Endothelial cell of umbilical vein (primary cell): ENCODE measurements at regions not wholly inside any gene's neighbourhood (a gene's known extent, or its start where the extent isn't known, plus 50 kb on each side); places are given as distances from the start of the nearest gene placed in this dataset.

Experiments used
- EZH2 ChIP-seq: IDR thresholded peaks from 2 replicates; pipeline ENCODE4 v1.6.1; 2012; ENCODE audit warnings: borderline replicate concordance, low read depth, mild to moderate bottlenecking, moderate library complexity, low read length, inconsistent platforms; ENCODE audit not compliant: severe bottlenecking
- TF ChIP-seq, protein P1 (sequence below), 2 donors: IDR thresholded peaks; 1 replicate in 1 of 2; 2 replicates in 1 of 2; pipeline ENCODE4 v1.5.1; 2011; ENCODE audit warnings: low read length in 2 of 2, mild to moderate bottlenecking in 2 of 2, moderate library complexity in 2 of 2, control low read depth in 1 of 2, inconsistent platforms in 1 of 2, low read depth in 1 of 2; ENCODE audit not compliant: insufficient read depth in 1 of 2; ENCODE audit errors: extremely low read depth in 1 of 2

GRCh38 chr1:208634346-208635140 lies 390.4 kb upstream of the PLXNA2 start:
- TF ChIP-seq, protein P1, sequence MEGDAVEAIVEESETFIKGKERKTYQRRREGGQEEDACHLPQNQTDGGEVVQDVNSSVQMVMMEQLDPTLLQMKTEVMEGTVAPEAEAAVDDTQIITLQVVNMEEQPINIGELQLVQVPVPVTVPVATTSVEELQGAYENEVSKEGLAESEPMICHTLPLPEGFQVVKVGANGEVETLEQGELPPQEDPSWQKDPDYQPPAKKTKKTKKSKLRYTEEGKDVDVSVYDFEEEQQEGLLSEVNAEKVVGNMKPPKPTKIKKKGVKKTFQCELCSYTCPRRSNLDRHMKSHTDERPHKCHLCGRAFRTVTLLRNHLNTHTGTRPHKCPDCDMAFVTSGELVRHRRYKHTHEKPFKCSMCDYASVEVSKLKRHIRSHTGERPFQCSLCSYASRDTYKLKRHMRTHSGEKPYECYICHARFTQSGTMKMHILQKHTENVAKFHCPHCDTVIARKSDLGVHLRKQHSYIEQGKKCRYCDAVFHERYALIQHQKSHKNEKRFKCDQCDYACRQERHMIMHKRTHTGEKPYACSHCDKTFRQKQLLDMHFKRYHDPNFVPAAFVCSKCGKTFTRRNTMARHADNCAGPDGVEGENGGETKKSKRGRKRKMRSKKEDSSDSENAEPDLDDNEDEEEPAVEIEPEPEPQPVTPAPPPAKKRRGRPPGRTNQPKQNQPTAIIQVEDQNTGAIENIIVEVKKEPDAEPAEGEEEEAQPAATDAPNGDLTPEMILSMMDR (IDR thresholded peaks at IDR 0.05; ENCODE audit: extremely low read depth in 1 of 2, insufficient read depth in 1 of 2, low read depth in 1 of 2, low read length in 2 of 2): no peak
- TF ChIP-seq EZH2: no peak
